ENCODE measurements at regions not wholly inside any gene's neighbourhood (a gene's known extent, or its start where the extent isn't known, plus 50 kb on each side); places are given as distances from the start of the nearest gene placed in this dataset.

- TF ChIP-seq ZNF19 (tag by site-specific recombination; IDR thresholded peaks at IDR 0.05; ENCODE audit: low read depth) = no peak
- no peak for TF ChIP-seq SP2 (tag by site-specific recombination; IDR thresholded peaks at IDR 0.05)
- TF ChIP-seq ZNF629 (tag by site-specific recombination; IDR thresholded peaks at IDR 0.05) = no peak
- TF ChIP-seq, protein P1, sequence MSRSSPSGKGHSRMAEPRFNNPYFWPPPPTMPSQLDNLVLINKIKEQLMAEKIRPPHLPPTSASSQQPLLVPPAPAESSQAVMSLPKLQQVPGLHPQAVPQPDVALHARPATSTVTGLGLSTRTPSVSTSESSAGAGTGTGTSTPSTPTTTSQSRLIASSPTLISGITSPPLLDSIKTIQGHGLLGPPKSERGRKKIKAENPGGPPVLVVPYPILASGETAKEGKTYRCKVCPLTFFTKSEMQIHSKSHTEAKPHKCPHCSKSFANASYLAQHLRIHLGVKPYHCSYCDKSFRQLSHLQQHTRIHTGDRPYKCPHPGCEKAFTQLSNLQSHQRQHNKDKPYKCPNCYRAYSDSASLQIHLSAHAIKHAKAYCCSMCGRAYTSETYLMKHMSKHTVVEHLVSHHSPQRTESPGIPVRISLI (tag by site-specific recombination; IDR thresholded peaks at IDR 0.05) = no peak
- TF ChIP-seq, protein P2, sequence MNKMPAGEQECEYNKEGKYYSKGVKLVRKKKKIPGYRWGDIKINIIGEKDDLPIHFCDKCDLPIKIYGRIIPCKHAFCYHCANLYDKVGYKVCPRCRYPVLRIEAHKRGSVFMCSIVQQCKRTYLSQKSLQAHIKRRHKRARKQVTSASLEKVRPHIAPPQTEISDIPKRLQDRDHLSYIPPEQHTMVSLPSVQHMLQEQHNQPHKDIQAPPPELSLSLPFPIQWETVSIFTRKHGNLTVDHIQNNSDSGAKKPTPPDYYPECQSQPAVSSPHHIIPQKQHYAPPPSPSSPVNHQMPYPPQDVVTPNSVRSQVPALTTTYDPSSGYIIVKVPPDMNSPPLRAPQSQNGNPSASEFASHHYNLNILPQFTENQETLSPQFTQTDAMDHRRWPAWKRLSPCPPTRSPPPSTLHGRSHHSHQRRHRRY (tag by site-specific recombination; IDR thresholded peaks at IDR 0.05) = no peak
- TF ChIP-seq, protein P3, sequence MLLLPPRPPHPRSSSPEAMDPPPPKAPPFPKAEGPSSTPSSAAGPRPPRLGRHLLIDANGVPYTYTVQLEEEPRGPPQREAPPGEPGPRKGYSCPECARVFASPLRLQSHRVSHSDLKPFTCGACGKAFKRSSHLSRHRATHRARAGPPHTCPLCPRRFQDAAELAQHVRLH (tag by site-specific recombination; IDR thresholded peaks at IDR 0.05) = no peak
- no peak for TF ChIP-seq ZBTB8A (tag by site-specific recombination; IDR thresholded peaks at IDR 0.05)
These were observed 655.3 kb upstream of the PLXNA2 start (continued) for GRCh38 chr1:208899438-208899837.

- H3K4me3 ChIP-seq (ENCODE audit: low read depth, low read length) = no peak overlapping the region
- no peaks in the 10 kb centered on the region for H3K4me1 ChIP-seq (ENCODE audit: control insufficient read depth, insufficient read depth, low read length)
- H3K27ac ChIP-seq (ENCODE audit: extremely low read depth, low read depth, low read length) = no peak overlapping the region
- H3K36me3 ChIP-seq (ENCODE audit: control insufficient read depth in 2 of 2, insufficient read depth in 1 of 2, low read length in 2 of 2) = no peaks in the 10 kb centered on the region
- no peaks in the 10 kb centered on the region for H3K9me3 ChIP-seq (ENCODE audit: control insufficient read depth, insufficient read depth, low read depth, low read length)
- CTCF ChIA-PET = interaction anchor here (0.7 to 1.0 kb wide), 2 partner anchors 19 to 113 kb away, joined by 3 read pairs; no protein-coding TSS in a partner anchor
- POLR2A ChIA-PET = no interaction called here
- TF ChIP-seq ZNF623 (tag by site-specific recombination; IDR thresholded peaks at IDR 0.05) (no peak), ZNF292 (tag by site-specific recombination; IDR thresholded peaks at IDR 0.05; ENCODE audit: borderline replicate concordance, low read depth) (no peak), ZNF558 (tag by site-specific recombination; IDR thresholded peaks at IDR 0.05) (no peak), HOXA7 (CRISPR knock-in tag; IDR thresholded peaks at IDR 0.05; ENCODE audit: borderline replicate concordance) (no peak), ZNF76 (tag by site-specific recombination; IDR thresholded peaks at IDR 0.05; ENCODE audit: borderline replicate concordance, low read depth) (no peak), ZEB2 (tag by site-specific recombination; IDR thresholded peaks at IDR 0.05) (no peak), ZFP3 (tag by site-specific recombination; IDR thresholded peaks at IDR 0.05; ENCODE audit: low read depth) (no peak), ZBTB7A (tag by site-specific recombination; IDR thresholded peaks at IDR 0.05; ENCODE audit: low read depth) (no peak), ZNF174 (tag by site-specific recombination; IDR thresholded peaks at IDR 0.05) (no peak)
These were observed 659.2 kb upstream of the PLXNA2 start for GRCh38 chr1:208903251-208903905.

GRCh38 chr1:208907790-208908189 is 663.6 kb upstream of the PLXNA2 start:
- POLR2A ChIA-PET = no interaction called here
- Histone ChIP-seq H3K9me3 (ENCODE audit: control insufficient read depth, insufficient read depth, low read depth, low read length) (no peaks in the 10 kb centered on the region), H3K27ac (ENCODE audit: extremely low read depth, low read depth, low read length) (no peak overlapping the region), H3K4me1 (ENCODE audit: control insufficient read depth, insufficient read depth, low read length) (no peaks in the 10 kb centered on the region), H3K4me3 (ENCODE audit: low read depth, low read length) (no peak overlapping the region), H3K36me3 (ENCODE audit: control insufficient read depth in 2 of 2, insufficient read depth in 1 of 2, low read length in 2 of 2) (no peaks in the 10 kb centered on the region)
- CTCF ChIA-PET = no interaction called here
- TF ChIP-seq KLF1 (tag by site-specific recombination; IDR thresholded peaks at IDR 0.05) (no peak), IKZF3 (tag by site-specific recombination; IDR thresholded peaks at IDR 0.05) (no peak), ZBTB10 (tag by site-specific recombination; IDR thresholded peaks at IDR 0.05) (no peak), ZNF664 (tag by site-specific recombination; IDR thresholded peaks at IDR 0.05) (no peak), ZNF548 (tag by site-specific recombination; IDR thresholded peaks at IDR 0.05) (no peak), ZNF148 (tag by site-specific recombination; IDR thresholded peaks at IDR 0.05; ENCODE audit: borderline replicate concordance) (no peak), KLF10 (tag by site-specific recombination; IDR thresholded peaks at IDR 0.05) (no peak), ZNF707 (tag by site-specific recombination; IDR thresholded peaks at IDR 0.05) (no peak)
- TF ChIP-seq, protein P4, sequence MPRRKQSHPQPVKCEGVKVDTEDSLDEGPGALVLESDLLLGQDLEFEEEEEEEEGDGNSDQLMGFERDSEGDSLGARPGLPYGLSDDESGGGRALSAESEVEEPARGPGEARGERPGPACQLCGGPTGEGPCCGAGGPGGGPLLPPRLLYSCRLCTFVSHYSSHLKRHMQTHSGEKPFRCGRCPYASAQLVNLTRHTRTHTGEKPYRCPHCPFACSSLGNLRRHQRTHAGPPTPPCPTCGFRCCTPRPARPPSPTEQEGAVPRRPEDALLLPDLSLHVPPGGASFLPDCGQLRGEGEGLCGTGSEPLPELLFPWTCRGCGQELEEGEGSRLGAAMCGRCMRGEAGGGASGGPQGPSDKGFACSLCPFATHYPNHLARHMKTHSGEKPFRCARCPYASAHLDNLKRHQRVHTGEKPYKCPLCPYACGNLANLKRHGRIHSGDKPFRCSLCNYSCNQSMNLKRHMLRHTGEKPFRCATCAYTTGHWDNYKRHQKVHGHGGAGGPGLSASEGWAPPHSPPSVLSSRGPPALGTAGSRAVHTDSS (tag by site-specific recombination; IDR thresholded peaks at IDR 0.05) = no peak
